Stimulated activated CD4-positive, alpha-beta T cell treated with anti-CD3 and anti-CD28 coated beads, TNF-alpha, amount 100 ng/mL, for 4 hours (primary cell): ENCODE measurements at regions not wholly inside any gene's neighbourhood (a gene's known extent, or its start where the extent isn't known, plus 50 kb on each side); places are given as distances from the start of the nearest gene placed in this dataset.

Experiments used
- DNase-seq, 3 experiments: peaks; one replicate each; pipeline ENCODE4 v3.0.0-alpha.2; 2020; ENCODE audit warnings: low read depth in 3 of 3

DNA sequence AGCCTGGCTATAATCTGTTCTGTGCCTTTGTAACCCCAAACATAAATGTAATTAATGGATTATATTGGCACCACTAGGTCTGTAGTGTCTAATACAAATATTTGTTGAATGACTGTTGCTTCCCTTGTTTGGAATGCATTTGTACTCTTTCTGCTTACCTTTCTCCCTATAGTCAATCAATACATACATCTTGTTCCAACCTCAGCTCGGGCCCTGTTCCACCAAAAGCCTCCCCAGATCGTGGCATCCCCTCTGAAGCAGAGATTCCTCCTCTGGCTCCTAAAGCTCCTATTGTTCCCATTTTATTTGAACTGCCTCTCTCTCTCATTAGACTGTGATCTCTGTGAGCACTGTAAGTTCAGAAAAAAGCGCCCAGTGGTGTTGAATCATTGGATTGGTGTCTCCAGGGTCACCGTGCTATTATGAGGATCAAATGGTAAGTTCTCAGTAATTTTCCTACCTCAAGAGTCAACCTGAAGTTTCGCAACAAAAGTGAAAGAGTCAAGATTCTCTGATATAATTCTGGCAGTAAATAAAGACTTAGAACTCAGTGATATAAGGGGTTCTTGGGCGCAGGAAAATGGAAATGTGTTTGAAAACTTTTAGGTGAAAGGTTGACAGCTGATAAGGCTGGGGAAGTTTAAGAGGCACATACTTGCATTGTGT is 151.5 kb downstream of the KLF5 start:
- no peak for DNase-seq

DNA sequence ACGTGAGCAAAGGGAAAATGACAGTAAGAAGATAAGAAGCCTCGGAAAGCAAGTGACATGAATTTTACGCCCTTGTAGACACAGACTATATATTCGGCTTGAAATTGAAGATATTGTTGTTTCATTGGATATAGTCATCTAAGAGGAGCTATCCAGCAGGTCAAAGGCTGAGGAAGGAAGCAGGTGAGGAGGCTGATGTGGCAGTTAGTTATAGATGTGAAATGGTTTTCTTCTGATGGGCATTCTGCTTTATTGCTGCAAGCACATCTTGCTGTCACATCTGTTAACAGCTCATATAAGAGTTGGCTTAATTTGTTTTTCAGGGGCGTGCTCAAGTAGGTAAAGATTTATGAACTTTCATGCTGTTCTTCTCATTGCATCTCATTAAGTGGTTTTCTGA is 146.1 kb downstream of the KLF5 start:
- no peak for DNase-seq

DNA sequence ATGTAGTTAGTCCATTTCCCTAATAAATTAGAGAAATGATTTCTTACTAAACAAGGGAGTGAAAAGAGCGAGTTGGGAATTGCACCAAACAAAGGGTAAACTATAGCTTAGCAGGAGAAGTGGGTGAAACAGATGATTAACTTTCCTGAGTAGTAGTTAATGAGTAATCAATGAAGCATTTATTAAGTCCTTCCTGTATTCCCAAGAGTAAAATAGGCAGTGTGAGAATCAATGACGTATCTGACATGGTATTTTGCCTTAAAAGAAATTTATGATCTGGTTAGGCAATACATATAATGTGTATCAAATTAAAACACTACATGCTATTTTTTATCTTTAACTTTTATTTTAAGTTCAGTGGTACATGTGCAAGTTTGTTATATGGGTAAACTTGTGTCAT is 142.8 kb downstream of the KLF5 start:
- DNase-seq = no peak

DNA sequence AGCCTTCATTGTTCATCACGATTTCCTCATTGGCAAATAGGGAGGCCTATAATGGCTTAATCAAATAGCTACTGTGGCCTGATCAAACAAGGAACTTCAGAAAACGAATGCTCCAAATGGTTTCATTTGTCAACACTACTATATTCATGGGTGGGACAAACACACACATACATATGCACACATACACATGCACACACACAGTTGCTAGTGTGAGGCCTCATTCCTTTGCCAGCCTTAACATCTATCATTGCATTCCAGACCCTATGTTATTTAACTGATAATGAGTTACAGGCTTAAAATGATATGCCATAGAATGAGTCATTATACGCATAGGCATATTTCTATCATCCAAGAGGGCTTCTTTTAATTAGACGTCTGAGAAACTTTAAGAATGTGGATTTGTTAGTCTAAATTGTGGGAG is 140.2 kb downstream of the KLF5 start:
- DNase-seq = no peak

DNA sequence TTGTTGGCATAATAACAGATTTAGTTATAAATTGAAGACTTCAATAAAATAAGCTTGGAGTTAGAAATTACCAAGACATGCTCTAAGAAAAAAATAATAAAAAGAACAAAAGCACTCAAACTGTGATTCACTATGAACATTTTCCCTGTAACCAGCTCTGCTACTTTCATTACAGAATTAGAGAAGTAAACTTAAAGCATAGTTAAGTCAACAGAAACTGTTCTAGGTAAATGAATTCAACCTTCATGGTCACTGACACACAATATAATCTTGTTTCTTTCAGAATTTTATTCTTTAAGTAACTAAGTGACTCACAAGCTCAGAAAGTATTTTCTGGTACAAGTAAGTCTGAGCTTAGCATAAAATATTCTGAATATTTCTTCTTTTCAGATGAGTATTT is 136.3 kb downstream of the KLF5 start:
- no peak for DNase-seq

DNA sequence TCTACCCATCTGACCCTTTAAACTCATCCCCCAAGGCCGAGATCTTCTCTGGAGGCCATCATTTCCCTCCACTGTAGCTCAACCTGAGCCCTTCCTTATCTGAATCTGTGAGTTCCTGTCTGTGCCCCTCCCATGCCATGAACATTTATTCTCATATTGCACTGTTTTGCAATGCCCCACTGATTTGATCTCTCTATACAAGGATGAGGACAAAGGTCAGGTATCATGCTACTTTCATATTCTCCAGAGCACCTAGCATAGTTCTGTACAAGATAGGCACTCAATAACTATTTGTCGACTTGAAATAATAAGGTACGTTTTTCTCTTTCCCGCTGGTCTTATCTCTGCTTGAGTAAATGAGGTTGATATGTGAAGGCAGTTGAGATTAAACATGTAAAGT is 135.5 kb downstream of the KLF5 start:
- DNase-seq = no peak

DNA sequence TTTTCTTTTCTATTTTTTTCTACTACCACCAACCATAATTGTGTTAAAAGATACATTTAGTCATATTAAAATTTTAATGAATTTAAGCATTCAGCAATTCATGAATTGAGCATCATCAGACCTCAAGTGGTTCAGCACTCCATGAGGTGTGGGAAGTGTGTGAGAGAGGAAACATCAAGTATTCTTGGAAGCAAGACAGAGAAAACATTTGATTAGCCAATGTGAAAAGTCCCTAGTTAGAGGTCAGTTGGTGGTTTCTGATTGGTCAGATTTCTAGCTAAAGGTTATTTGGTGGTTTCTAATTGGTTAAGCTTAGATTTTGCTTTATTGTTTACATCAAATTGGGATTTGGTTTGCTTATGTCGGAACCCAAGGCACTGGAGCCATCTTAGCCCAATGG is 134.7 kb downstream of the KLF5 start:
- DNase-seq = no peak

DNA sequence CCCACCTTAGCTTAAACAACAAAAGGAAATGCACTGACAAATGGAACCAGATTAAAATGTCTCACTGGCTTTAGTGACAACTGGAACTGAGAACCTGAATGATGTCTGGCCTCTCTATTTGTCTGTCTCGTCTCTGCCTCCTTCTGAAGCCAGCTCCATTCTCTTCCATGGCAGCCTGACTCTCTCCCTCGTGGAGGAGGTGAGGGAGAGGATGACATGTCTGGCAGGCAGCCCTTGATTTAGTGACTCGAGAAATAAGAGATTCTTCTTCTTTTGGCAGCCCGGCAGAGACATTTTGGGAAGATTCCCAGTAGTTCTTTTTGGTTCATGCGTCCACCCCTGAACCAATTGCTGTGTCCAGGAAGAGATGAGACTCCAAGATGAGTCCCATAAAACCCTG is 131.7 kb downstream of the KLF5 start:
- no peak for DNase-seq

DNA sequence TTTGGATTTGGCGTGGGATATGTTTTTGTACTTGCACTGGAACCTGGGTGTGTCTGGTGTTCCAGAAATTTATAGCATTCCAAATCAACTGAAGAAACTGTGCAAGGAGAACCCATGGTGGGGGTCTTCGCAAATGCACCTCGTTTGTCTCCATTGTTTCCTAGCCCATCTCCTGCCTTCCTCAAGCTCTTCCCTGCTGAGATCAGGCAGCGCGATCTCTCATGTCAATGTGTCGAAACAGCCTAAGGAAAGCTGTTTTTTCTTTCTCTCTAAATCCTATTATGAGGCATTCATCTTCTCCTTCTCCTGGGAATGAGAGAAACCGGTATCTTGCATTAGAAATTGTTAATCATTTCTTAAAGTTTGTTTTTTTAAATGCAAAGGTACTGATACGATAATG is 131.0 kb downstream of the KLF5 start:
- DNase-seq = no peak

DNA sequence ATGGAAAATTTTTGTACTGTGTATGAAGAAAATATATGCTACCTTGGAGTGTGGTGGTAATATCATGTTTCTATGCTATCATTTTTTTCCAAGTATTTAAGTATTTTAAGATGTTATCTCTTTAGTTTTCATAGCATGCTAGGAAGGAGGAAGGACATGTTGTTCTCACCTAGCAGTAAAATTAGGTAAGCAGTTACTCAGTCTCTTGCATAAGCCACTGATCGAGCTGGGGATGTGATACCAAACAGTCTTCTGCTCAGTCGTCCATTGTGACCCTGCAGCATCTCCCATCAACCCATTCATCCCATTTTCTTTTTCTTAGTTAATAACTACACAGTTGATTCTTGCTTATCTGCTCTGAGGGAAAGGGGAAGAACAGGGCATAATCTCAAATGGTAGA is 130.6 kb downstream of the KLF5 start:
- DNase-seq = no peak

DNA sequence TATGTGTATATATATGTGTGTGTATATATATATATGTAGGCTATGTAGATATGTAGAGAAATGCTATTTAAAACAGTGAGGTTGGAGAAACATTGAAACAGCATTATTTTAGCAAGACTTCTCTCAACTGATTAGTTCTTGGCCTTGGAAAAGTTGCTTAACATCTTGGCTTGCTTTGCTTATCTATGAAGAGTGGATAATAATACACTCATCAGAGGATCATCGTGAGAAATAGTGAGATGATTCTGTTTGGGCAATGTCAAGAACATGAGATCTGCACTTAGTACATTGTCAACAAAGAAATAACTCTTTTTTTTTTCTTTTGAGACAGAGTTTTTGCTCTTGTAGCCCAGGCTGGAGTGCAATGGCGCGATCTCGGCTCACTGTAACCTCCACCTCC is 128.3 kb downstream of the KLF5 start:
- no peak for DNase-seq

DNA sequence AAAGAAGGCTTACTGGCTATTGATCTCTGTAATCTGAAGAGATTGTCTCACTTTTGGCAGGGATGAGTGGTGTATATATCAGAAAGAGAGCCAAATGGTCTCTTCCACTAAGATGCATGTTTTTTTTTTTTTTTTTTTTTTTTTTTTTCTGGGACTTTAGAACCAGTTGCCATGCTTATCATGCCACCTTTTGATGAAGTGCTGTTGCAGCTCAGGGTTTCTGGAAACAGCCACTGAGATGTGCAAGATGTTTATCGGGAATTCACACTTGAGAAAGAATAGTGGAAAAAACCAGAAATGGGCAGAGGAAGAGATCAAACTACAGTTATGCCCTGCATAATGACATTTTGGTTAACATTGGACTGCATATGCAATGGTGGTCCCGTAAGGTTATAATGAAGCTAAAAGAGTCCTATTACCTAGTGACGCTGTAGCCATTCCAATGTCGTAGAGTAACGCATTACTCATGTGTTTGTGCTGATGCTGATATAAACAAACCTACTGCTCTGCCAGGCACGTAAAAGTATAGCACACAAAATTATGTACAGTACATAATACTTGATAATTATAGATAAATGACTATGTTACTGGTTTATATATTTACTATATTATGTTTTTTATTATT is 121.0 kb downstream of the KLF5 start:
- DNase-seq = no peak

DNA sequence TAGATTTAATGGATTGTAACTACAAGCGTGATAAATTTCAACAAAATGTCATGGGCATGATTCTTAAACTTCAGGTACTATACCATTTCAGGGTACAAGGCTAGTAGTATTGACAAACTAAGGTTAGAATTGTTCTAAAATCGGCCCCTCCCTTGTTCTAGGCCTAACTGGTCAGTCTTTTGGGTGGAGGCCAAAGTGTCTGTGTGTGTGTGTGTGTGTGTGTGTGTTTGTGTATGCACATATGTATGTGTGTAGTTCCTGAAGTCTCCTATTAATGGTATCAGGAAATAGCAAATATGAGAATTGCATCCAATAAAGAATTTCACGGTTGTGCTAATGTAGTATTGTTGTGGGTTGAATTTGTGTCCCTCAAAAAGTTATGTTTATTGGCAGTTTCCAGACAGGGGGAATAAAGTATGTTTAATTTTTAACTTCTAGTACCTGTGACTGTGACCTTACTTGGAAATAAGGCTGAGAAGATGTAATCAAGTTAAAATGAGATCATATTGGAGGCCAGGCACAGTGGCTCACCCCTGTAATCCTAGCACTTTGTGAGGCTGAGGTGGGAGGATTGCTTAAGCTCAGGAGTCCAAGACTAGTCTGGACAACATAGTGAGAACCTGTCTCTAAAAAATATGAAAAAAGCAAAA is 119.2 kb downstream of the KLF5 start:
- DNase-seq = no peak

DNA sequence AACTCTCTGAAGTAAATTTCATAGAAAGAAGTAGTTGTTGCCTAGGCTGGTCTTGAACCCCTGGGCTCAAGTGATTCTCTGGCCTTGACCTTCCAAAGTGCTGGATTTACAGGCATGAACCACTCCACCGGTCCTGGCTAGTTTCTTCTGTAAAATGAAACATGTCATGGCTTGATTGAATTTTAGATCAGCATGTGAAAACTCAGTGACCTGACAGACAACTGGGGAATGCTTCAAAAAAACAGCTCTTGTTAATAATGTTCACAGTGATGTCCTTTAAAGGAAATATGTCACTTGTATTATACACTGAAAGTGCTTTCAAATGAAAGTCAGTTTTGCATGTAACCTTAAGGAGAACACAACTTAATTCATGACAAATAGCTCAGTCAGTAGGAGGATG is 118.2 kb downstream of the KLF5 start:
- no peak for DNase-seq

DNA sequence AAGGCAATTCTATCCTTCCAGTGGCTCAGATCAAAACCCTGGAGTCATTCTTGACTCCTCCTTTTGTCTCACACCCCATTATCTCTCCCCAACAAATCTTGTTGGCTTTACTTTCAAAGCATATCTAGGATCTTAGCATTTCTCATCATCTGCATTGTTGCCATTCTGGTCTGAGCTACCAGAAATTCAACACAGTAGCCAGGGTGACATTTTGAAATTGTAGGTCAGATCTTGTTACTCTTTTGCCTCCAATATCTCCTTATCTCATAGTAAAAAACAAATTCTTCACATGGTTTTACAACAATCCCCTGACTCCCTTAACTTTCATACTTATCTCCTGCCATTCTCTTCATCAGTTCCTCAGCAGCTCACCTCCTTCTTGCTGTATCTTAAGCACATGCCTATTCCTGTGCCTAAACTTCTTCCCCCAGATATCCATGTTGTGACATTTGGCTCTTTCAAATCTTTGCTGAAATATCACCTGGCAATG is 115.8 kb downstream of the KLF5 start:
- no peak for DNase-seq

DNA sequence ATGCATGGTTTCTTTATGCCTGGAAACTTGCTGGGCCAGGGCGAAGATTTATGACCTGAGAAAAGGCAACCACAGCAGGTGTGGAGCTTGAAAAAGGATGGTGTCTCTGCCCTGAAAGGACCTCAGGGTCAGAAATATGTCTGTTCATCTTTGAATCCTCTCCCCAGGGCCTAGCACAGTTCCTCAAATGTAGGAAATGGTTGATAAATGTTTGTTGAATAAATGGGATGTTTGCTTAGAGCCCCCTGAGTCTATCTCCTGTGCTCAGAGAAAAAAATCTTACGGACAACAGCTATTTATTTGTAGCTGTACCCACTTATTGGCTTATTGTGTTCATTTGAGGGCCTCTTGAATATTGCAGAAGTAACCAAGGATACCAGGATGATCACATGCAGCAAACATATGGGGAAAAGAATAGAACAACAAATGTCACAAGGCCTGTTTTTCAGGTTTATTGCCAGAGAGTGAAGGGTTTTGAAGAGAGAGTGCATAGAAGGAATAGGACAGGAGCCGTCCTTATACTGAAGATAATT is 114.5 kb downstream of the KLF5 start:
- no peak for DNase-seq

DNA sequence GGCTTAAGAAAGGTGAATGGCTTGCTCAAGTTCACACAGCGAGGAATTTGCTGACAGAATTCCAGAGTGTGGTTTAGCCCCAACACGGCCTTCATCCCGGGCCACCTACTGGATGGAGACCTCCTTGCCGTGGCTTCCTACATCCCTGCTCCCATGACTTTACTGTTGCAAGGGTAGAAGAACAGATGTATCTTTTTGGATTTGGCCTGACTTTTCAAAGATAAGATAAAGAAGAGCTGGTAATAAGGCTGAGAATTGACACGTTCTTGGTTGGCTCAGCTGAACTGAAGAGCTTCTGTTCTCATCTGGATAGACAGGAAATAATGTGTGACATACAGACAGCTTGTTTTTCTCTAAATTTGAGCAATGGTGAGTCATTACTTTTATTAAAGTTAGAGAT is 113.1 kb downstream of the KLF5 start:
- DNase-seq = no peak

DNA sequence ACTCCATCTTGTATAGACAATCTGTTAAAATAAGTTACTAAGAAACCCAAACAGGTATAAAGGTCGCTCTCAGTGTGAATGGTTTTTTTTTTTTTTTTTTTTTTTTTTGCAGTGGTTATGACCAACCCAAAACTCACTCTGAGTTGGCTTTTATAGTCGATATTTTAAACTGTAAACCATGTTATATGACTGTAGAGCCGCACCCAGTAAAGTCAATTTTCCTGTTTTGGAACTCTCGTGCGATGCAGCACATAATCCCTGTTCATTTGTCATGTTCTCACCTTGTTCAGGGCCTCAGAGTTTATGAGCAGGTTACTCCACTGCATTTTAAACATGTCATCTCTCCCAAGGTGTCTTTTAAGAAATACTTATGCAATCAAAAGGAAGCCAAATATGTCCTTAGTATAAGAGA is 112.5 kb downstream of the KLF5 start:
- DNase-seq = no peak

DNA sequence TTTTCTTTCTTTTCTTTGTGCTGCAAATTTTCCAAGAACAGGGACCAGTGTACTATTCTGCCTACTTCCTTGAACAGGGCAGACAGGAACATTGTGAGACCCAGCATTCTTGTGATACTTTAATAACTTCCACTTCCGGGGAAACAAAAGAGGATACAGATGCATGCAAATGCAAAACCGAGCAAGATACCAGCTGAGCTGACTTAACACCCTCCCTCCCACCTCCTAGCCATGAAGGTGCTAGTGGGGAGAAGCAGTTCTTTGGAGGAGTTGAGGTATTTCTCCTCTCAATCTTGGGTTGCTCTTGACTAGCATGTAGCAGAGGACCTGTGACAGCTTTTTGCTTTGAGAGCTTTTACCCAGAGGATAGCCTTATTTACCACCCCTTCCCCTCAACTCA is 111.2 kb downstream of the KLF5 start:
- DNase-seq = no peak

DNA sequence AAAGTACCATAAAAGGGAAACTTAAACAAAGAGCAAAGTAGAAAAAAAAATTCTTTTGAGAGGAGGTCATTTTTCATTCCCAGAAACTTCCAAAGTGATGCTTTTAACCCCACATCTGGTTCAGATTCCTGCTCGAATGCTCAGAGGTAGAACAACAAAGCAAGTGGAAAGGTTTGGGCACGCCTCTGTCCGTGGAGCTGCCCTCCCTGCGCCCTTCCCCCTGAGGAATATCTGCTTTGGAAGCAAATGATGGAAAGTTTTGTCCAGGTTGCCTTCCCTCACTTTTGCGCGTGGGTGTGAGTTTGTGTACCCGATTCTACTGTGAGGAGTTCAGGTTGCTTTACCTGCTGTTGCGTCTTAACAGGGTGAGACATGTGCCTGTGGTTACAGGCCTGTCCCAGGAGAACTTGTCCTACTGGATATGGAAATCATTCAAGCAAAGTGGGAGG is 110.2 kb downstream of the KLF5 start:
- no peak for DNase-seq

DNA sequence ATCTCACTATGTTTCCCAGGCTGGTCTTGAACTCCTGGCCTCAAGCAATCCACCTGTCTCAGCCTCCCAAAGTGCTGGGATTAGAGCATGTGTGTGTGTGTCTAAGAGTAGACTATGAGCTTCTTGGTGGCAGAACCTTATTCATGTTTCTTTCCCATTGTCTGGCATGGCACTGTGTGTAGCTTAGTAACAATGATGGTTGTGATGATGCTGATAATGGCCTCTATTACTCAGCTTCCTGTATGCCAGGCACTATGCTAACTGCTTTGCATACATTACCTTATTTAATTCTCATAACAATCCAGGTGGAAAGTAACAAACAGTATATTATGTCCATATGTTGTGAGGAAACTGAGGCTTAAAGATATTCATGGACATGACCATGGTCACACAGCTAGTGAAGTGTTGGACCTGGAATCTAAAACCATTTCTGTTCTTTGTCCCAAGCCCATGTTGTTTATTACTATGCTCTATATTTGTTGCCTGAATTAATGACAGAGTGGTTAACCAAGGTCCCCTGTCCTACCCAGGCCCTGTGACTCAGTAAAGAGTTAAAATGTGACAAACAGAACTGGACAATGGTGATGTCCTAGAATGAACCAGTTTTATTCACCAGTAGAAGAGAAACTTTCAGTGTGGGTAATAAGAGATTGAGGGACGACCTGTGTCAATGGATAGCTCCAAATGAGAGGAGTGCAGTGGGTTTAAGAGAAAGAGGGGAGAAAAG is 109.6 kb downstream of the KLF5 start:
- DNase-seq = no peak
